DOHH2 (cell line): ENCODE measurements at regions not wholly inside any gene's neighbourhood (a gene's known extent, or its start where the extent isn't known, plus 50 kb on each side); places are given as distances from the start of the nearest gene placed in this dataset.

Experiments
- H3F3A ChIP-seq: fragments of 200-600 bp; sonication (generic), shearing (Covaris generic); 2 replicates; pipeline ENCODE4 v1.6.0; 2016; ENCODE audit warnings: antibody characterized with exemption, mild to moderate bottlenecking; ENCODE audit not compliant: control insufficient read depth, insufficient read depth
- H3K27ac ChIP-seq: fragments of 200-600 bp; sonication (generic); 2 replicates; pipeline ENCODE4 v1.5.1; 2014; ENCODE audit warnings: low read depth, mild to moderate bottlenecking, low read length, moderate library complexity
- H3K27me3 ChIP-seq: fragments of 200-600 bp; sonication (generic); 2 replicates; pipeline ENCODE4 v1.6.1; 2014; ENCODE audit warnings: mild to moderate bottlenecking, low read length, mixed read lengths; ENCODE audit not compliant: control insufficient read depth
- H3K36me3 ChIP-seq: fragments of 200-600 bp; sonication (generic); 2 replicates; pipeline ENCODE4 v1.6.1; 2014; ENCODE audit warnings: mild to moderate bottlenecking, low read length, moderate library complexity, mixed read lengths; ENCODE audit not compliant: control insufficient read depth
- H3K4me1 ChIP-seq: fragments of 200-600 bp; sonication (generic); 2 replicates; pipeline ENCODE4 v1.6.1; 2014; ENCODE audit warnings: mild to moderate bottlenecking, low read length, mixed read lengths; ENCODE audit not compliant: control insufficient read depth
- H3K4me2 ChIP-seq: fragments of 200-600 bp; sonication (generic); 2 replicates; pipeline ENCODE4 v1.6.0; 2014; ENCODE audit warnings: mild to moderate bottlenecking, low read length, moderate library complexity
- H3K4me3 ChIP-seq: fragments of 200-600 bp; sonication (generic); 2 replicates; pipeline ENCODE4 v1.5.1; 2014; ENCODE audit warnings: mild to moderate bottlenecking, low read length, mixed read lengths
- H3K79me2 ChIP-seq: fragments of 200-600 bp; sonication (generic); 2 replicates; pipeline ENCODE4 v1.6.1; 2014; ENCODE audit warnings: mild to moderate bottlenecking, low read length, mixed read lengths; ENCODE audit not compliant: control insufficient read depth
- H3K9me2 ChIP-seq: fragments of 200-600 bp; sonication (generic); replicated peaks from 2 replicates; pipeline ENCODE4 v1.6.1; 2014; ENCODE audit warnings: mild to moderate bottlenecking, low read length, mixed read lengths; ENCODE audit not compliant: control insufficient read depth
- H3K9me3 ChIP-seq: fragments of 200-600 bp; sonication (generic); 2 replicates; pipeline ENCODE4 v1.6.1; 2014; ENCODE audit warnings: antibody characterized with exemption, low read length, mixed read lengths; ENCODE audit not compliant: control insufficient read depth, insufficient read depth
- H4K20me1 ChIP-seq: fragments of 200-600 bp; sonication (generic); 2 replicates; pipeline ENCODE4 v1.6.0; 2014; ENCODE audit warnings: low read depth, mild to moderate bottlenecking, antibody characterized with exemption, low read length, moderate library complexity; ENCODE audit not compliant: control insufficient read depth, insufficient read depth
- CTCF ChIP-seq: fragments of 200-600 bp; sonication (generic); IDR thresholded peaks from one replicate; pipeline ENCODE4 v1.5.1; 2014; ENCODE audit warnings: antibody characterized with exemption, mild to moderate bottlenecking, low read depth, low read length; ENCODE audit not compliant: poor library complexity, severe bottlenecking
- EZH2phosphoT487 ChIP-seq: fragments of 200-600 bp; sonication (generic); IDR thresholded peaks from 2 replicates; pipeline ENCODE4 v1.6.1; 2017; ENCODE audit warnings: borderline replicate concordance, mild to moderate bottlenecking, antibody characterized with exemption, low read length, moderate library complexity, mixed read lengths

- H3K27me3 ChIP-seq: no peaks in the 10 kb centered on the region
- TF ChIP-seq CTCF (no peak), EZH2phosphoT487 (no peak)
- no peaks in the 10 kb centered on the region for H3K9me3 ChIP-seq
- no peaks in the 10 kb centered on the region for H3K36me3 ChIP-seq
- no peaks in the 10 kb centered on the region for H3K4me1 ChIP-seq
- H3K79me2 ChIP-seq: no peaks in the 10 kb centered on the region
- H3K27ac ChIP-seq: no peak overlapping the region
- H3F3A ChIP-seq: no peaks in the 10 kb centered on the region
- no peaks in the 10 kb centered on the region for H4K20me1 ChIP-seq
- H3K4me2 ChIP-seq: no peak overlapping the region
- H3K4me3 ChIP-seq: no peak overlapping the region
- H3K9me2 ChIP-seq: no peaks in the 10 kb centered on the region
These were observed 138.0 kb downstream of the PDGFRA start for GRCh38 chr4:54367059-54367458.

- H3K36me3 ChIP-seq: no peaks in the 10 kb centered on the region
- no peaks in the 10 kb centered on the region for H3K4me1 ChIP-seq
- no peak overlapping the region for H3K4me3 ChIP-seq
- H3K79me2 ChIP-seq: no peaks in the 10 kb centered on the region
- H3K9me2 ChIP-seq: no peaks in the 10 kb centered on the region
- no peaks in the 10 kb centered on the region for H3K27me3 ChIP-seq
- no peak for TF ChIP-seq CTCF
- no peak for TF ChIP-seq EZH2phosphoT487
- H3K9me3 ChIP-seq: no peaks in the 10 kb centered on the region
- no peak overlapping the region for H3K4me2 ChIP-seq
- no peaks in the 10 kb centered on the region for H3F3A ChIP-seq
- H4K20me1 ChIP-seq: no peaks in the 10 kb centered on the region
- no peak overlapping the region for H3K27ac ChIP-seq
These were observed 139.5 kb downstream of the PDGFRA start for GRCh38 chr4:54368281-54369265.

- H3K79me2 ChIP-seq: no peaks in the 10 kb centered on the region
These were observed 142.1 kb downstream of the PDGFRA start for GRCh38 chr4:54371173-54371572.

More at GRCh38 chr4:54371173-54371572, 142.1 kb downstream of the PDGFRA start:
- Histone ChIP-seq H3K9me3 (no peaks in the 10 kb centered on the region), H4K20me1 (no peaks in the 10 kb centered on the region), H3K27me3 (no peaks in the 10 kb centered on the region), H3K4me2 (no peak overlapping the region), H3K36me3 (no peaks in the 10 kb centered on the region), H3K4me1 (no peaks in the 10 kb centered on the region), H3K27ac (no peak overlapping the region), H3K9me2 (no peaks in the 10 kb centered on the region), H3K4me3 (no peak overlapping the region), H3F3A (no peaks in the 10 kb centered on the region)
- TF ChIP-seq CTCF (no peak), EZH2phosphoT487 (no peak)
